Epithelial cell of proximal tubule (primary cell): ENCODE measurements at regions not wholly inside any gene's neighbourhood (a gene's known extent, or its start where the extent isn't known, plus 50 kb on each side); places are given as distances from the start of the nearest gene placed in this dataset.
A peak's percentile ranks its signal among the peaks of the same experiment; 100 is the strongest.

Source experiments
- DNase-seq: peaks from one replicate; pipeline ENCODE4 v3.0.0-alpha.2; 2011; ENCODE audit warnings: low read depth
- H3K4me3 ChIP-seq: 2 replicates; pipeline ENCODE4 v1.5.1; 2011; ENCODE audit warnings: low read depth, mild to moderate bottlenecking, low read length
- CTCF ChIP-seq: conservative IDR thresholded peaks from 2 replicates; pipeline ENCODE4 v1.5.1; 2012; ENCODE audit warnings: low read depth, mild to moderate bottlenecking, low read length

GRCh38 chr3:191804935-191805334 is 344.0 kb downstream of the PYDC2 start:
- no peak for TF ChIP-seq CTCF
- no peak overlapping the region for H3K4me3 ChIP-seq

GRCh38 chr3:191808073-191808472 is 347.1 kb downstream of the PYDC2 start:
- no peak for TF ChIP-seq CTCF
- no peak overlapping the region for H3K4me3 ChIP-seq
- DNase-seq, result no peak

More at GRCh38 chr3:191804935-191805334, 344.0 kb downstream of the PYDC2 start:
- DNase-seq, result no peak

GRCh38 chr3:191809326-191809949 is 348.5 kb downstream of the PYDC2 start:
- H3K4me3 ChIP-seq, result no peak overlapping the region
- TF ChIP-seq CTCF, result peak; percentile 48
- DNase-seq, result no peak

- H3K4me3 ChIP-seq, result no peak overlapping the region
- no peak for DNase-seq
- no peak for TF ChIP-seq CTCF
Measured at GRCh38 chr3:191813245-191813644, 352.3 kb downstream of the PYDC2 start.

GRCh38 chr3:191848818-191849217 is 387.9 kb downstream of the PYDC2 start:
- no peak for TF ChIP-seq CTCF
- no peak for DNase-seq
- H3K4me3 ChIP-seq, result no peak overlapping the region

GRCh38 chr3:191859531-191859930 is 398.6 kb downstream of the PYDC2 start:
- no peak overlapping the region for H3K4me3 ChIP-seq
- DNase-seq, result no peak
- TF ChIP-seq CTCF, result no peak

- no peak for TF ChIP-seq CTCF
- H3K4me3 ChIP-seq, result no peak overlapping the region
- DNase-seq, result no peak
Measured at GRCh38 chr3:191869738-191870415, 408.9 kb downstream of the PYDC2 start.
